Neutrophil (primary cell): ENCODE measurements at regions not wholly inside any gene's neighbourhood (a gene's known extent, or its start where the extent isn't known, plus 50 kb on each side); places are given as distances from the start of the nearest gene placed in this dataset.

Experiments
- H3K27ac ChIP-seq: fragments of 200-600 bp; sonication (generic); 2 replicates; pipeline ENCODE4 v1.5.1; 2016; ENCODE audit warnings: mild to moderate bottlenecking, moderate library complexity
- H3K27me3 ChIP-seq: fragments of 200-600 bp; sonication (generic); 2 replicates; pipeline ENCODE4 v1.6.0; 2016; ENCODE audit warnings: mild to moderate bottlenecking
- H3K36me3 ChIP-seq: fragments of 200-600 bp; sonication (generic); 2 replicates; pipeline ENCODE4 v1.5.1; 2017
- H3K4me1 ChIP-seq, 2 experiments: fragments of 200-600 bp in 1 of 2; sonication (generic) in 1 of 2; 1 replicate in 1 of 2; 2 replicates in 1 of 2; pipeline versions ENCODE4 v1.5.1 to v1.6.1; 2013 to 2016; ENCODE audit warnings: low read depth in 1 of 2, low read length in 1 of 2, mild to moderate bottlenecking in 1 of 2, moderate library complexity in 1 of 2; ENCODE audit not compliant: control insufficient read depth in 1 of 2, insufficient read depth in 1 of 2
- H3K4me3 ChIP-seq, 2 experiments: fragments of 200-600 bp in 1 of 2; sonication (generic) in 1 of 2; 1 replicate in 1 of 2; 2 replicates in 1 of 2; pipeline ENCODE4 v1.5.1; 2013 to 2016; ENCODE audit warnings: low read depth in 1 of 2, low read length in 1 of 2, mild to moderate bottlenecking in 1 of 2, moderate library complexity in 1 of 2
- H3K9me3 ChIP-seq: fragments of 200-600 bp; sonication (generic); 2 replicates; pipeline ENCODE4 v1.5.1; 2016
- CTCF ChIP-seq: fragments of 200-600 bp; sonication (generic); IDR thresholded peaks from 2 replicates; pipeline ENCODE4 v1.5.1; 2016; ENCODE audit warnings: antibody characterized with exemption

DNA sequence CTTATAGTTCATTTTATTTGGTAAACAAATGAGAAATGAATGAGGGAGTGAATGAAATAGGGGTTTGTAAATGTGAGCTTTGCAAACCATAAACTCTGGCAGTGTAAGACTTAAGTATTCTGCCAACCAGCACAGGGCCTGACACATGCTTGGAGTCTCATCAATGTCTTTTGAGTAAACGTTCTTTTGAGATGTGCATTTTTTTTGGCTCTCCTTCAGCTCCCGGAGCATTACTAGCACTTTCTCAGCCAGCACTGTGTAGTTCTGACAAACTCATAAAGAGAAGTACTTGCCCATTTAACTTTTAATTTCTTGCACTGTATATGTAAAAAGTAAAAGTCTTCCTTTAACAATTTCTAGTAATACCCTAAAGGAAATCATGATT, 245.3 kb downstream of the HS3ST1 start:
- Histone ChIP-seq H3K27ac (no peak overlapping the region), H3K36me3 (no peaks in the 10 kb centered on the region), H3K27me3 (no peaks in the 10 kb centered on the region), H3K9me3 (no peaks in the 10 kb centered on the region), H3K4me3 (no peak overlapping the region), H3K4me1 (no peaks in the 10 kb centered on the region)
- TF ChIP-seq CTCF: no peak

DNA sequence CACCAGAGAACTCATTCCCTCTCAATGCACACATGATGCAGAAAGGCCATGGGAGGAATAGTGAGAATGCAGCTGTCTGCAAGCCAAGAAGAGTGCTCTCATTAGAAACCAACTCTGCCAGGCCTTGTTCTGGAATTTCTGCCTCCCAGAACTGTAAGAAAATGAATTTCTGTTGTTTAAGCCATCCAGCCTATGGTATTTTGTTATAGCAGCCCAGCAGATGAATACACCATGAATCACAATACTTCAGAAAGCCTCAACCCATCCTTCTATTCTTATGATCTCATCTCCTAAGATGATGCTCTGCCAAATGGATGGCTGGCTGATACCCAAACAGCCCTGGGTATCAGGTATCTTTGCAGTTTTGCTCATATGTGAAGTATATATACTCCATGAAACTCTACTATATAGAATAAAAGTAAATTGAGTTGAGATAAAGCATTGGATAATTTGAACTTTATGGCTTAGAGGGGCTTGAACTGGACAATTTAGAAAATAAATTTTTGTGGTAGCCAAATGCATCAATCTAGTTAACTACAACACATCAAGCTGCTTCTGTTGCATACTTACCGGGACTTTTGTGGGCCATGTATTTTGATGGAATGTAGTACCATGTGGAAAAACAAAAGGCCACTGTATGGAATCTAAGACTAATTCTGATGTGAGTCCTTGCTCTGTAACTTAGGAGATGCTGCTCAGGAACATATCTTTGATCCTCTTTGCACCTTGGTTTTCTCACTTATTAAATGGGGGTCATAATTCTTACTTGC, 245.9 kb downstream of the HS3ST1 start:
- Histone ChIP-seq H3K4me1 (no peaks in the 10 kb centered on the region), H3K36me3 (no peaks in the 10 kb centered on the region), H3K9me3 (no peaks in the 10 kb centered on the region), H3K4me3 (no peak overlapping the region), H3K27me3 (no peaks in the 10 kb centered on the region), H3K27ac (no peak overlapping the region)
- TF ChIP-seq CTCF: no peak

DNA sequence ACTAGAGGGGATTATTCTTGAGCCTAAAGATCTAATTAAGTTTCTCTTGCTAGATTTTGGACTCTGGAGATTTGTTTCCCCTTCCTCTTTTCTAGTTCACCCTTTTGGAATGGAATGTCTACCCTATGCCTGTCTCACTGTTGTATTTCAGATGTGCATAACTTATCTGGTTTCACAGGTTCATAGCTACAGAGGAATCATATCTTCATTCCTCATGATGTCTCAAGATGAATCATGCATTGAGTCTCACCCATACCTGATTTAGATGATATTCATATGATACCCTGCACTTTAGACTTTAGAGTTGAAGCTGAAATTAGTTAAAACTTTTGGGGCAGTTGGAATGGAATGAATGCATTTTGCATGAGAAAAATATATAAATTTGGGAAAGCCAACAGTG, 246.7 kb downstream of the HS3ST1 start:
- no peak overlapping the region for H3K4me3 ChIP-seq
- no peaks in the 10 kb centered on the region for H3K9me3 ChIP-seq
- TF ChIP-seq CTCF: no peak
- H3K4me1 ChIP-seq: no peaks in the 10 kb centered on the region
- no peaks in the 10 kb centered on the region for H3K27me3 ChIP-seq
- H3K27ac ChIP-seq: no peak overlapping the region
- no peaks in the 10 kb centered on the region for H3K36me3 ChIP-seq

- no peak overlapping the region for H3K27ac ChIP-seq
- no peaks in the 10 kb centered on the region for H3K36me3 ChIP-seq
- H3K9me3 ChIP-seq: no peaks in the 10 kb centered on the region
- H3K4me1 ChIP-seq: no peaks in the 10 kb centered on the region
- TF ChIP-seq CTCF: no peak
- H3K4me3 ChIP-seq: no peak overlapping the region
- no peaks in the 10 kb centered on the region for H3K27me3 ChIP-seq
Observed at GRCh38 chr4:11179796-11180195, 248.9 kb downstream of the HS3ST1 start.

DNA sequence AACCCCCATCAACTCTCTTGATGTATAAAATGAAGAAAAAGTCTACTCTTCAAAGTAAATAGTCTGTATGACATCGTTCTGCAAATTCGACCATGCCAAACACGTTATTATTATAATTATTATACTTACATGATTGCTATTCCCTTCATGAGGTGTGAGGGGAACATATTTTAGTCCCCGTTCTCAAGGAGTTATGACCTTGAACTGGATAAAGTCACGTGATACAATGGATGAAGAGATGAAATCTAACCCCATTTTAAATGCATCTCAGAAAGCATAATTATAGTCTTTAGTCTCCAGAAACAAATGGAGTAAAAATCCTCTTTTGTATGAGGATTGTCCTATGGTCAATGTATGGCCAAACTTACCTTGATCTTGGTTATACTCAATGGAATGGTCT, 250.3 kb downstream of the HS3ST1 start:
- no peak for TF ChIP-seq CTCF
- Histone ChIP-seq H3K27me3 (no peaks in the 10 kb centered on the region), H3K36me3 (no peaks in the 10 kb centered on the region), H3K9me3 (no peaks in the 10 kb centered on the region), H3K4me3 (no peak overlapping the region), H3K4me1 (no peaks in the 10 kb centered on the region), H3K27ac (no peak overlapping the region)
